Adipose tissue (tissue), 3 donors: ENCODE measurements at regions not wholly inside any gene's neighbourhood (a gene's known extent, or its start where the extent isn't known, plus 50 kb on each side); places are given as distances from the start of the nearest gene placed in this dataset.

Experiments used
- H3K27ac ChIP-seq: one replicate; pipeline ENCODE4 v1.5.1; 2013; ENCODE audit warnings: low read depth, low read length
- WGBS, 3 donors: extraction: QIAGEN DNeasy Blood & Tissue Kit; methylation state at CpG; one replicate each; pipeline ENCODE4 v1.1.7; 2013; 5-methylcytosine and 5-hydroxymethylcytosine counted together
- donor health status: healthy with polysubstance abuse.
- donor health status: Bipolar disorder and iron deficiency.
- donor health status: healthy.

DNA sequence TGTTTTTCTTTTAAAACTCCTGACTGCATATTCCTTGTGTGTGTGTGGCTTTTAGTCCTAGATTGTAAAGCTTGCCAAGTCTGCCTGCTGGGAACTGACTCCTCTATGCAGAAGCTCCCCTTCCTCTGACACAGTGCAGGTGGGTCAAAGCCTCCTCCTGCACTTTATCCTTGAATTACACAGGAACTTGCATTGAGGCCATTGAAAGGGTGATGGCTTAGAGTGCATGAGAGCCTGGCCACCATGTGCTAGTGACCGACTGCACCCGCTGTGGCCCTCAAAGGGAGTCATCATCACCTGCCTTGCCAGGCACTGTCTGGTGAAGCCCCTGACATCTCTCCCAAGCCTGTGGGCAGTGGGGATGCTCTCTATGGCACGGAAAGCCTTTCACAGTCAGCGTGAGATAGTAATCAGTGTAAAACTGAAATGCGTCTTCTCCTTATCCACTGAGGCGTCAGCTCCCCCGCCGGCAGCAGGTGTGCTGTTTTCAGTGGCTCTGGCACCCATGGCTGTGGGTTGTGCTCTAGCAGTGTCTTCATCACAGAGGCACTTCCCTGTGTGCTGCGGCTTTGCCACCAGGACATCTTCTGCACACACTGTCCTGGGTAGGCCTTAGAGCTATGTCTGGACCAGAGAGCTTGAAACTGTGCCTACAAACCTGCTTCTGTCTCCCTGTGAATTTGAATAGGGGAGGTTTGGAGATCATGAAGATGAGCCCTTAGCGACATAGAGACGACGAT is 87.9 kb downstream of the THBS2 start:
- no peak overlapping the region for H3K27ac ChIP-seq
- 80 to 90% (median 86%) methylated on average over 12 of the region's 12 CpGs for WGBS, 3 donors

DNA sequence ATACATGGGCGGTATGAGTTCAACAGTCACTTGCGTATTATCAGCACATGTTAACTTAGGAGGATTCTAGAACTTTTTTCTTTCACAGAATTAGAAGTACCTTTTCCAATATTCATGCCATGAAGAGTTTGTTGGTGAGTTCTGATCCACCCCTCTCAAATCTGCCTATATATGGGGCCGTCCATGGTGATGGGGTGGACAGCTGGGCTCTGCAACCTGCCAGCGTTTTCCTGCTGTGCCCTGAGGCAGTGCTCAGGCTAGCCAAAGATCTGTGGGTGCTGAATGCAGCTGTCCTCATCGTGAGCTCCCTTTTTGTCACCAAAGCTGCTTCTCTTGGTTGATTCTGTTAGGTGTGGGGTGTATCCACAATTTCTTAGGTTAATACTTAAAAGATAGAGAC is 88.7 kb downstream of the THBS2 start:
- WGBS, 3 donors, result 75 to 93% (median 90%) methylated on average over 5 of the region's 5 CpGs
- no peak overlapping the region for H3K27ac ChIP-seq

- H3K27ac ChIP-seq, result no peak overlapping the region
- WGBS, 3 donors, result 92 to 95% (median 92%) methylated on average over 5 of the region's 5 CpGs
Observed at GRCh38 chr6:169164451-169164850, 89.2 kb downstream of the THBS2 start.

DNA sequence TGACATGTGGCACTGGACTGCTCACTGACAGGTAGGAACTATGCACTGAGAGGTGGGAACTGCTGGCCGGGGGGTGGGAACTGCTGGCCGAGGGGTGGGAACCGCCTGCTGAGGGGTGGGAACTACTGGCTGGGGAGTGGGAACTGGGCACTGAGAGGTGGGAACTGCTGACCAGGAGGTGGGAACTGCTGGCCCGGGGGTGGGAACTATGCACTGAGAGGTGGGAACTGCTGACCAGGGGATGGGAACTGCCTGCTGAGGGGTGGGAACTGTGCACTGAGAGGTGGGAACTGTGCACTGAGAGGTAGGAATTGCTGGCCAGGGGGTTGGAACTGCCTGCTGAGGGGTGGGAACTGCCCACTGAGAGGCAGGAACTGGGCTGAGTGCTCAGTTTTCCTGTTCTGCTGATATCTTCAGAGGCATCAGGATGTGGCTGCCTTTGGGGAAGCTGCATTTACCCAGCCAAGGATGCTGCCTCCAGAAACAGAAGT is 90.2 kb downstream of the THBS2 start:
- 71 to 84% (median 83%) methylated on average over 4 of the region's 4 CpGs for WGBS, 3 donors
- no peak overlapping the region for H3K27ac ChIP-seq

DNA sequence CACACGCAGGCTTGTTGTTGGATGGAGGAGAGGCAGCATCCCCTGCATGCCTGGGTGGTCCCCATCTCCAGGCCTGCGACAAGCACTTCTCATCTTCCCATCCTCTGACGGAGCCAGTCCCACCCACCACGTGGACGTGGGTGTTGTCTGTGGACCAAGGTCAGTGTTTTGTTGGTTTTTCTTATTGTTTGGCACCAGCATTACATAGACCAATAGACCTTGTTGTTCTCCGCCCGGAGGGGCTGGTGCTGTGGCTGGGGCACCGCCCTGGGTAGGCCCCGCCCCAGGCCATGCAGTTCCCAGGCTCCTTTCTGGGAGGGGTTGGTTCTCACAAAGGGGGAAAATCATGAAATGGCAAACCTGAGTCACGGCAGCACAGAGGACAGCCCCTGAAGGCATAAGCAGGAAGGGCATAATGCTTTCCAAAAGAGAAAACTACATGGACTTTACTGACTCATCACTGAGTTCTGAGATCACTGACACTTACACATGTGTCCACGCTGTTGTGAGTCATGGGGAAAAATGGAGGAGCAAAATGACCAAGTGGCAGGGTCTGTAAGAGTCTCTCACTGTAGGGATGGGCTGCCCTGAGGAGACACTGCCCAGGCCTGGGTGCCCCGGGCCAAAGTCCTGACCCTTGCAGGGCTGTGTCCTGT is 90.8 kb downstream of the THBS2 start:
- no peak overlapping the region for H3K27ac ChIP-seq
- WGBS, 3 donors, result 71 to 81% (median 71%) methylated on average over 12 of the region's 12 CpGs

DNA sequence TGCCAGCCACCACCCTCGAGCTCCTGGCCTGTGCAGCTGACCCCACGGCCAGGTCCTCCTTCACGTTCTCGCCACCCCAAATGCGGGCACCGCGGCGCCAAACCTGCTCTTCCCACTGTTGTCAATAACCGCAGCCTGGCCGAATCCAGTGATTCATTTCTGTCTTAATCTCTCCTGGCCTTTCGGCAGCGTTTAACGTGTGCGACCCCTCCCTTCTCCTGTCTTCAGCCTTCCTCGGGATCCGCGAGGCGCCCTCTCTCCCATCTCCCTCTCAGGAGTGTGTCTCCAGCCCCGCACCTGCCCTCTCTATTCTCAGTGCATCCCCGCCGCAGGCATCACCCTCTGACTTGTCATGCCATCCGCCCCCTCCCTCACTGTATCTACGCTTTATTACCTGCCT is 91.4 kb downstream of the THBS2 start:
- H3K27ac ChIP-seq, result no peak overlapping the region
- 87 to 95% (median 95%) methylated on average over 23 of the region's 23 CpGs for WGBS, 3 donors

GRCh38 chr6:169161572-169162167 is 92.0 kb downstream of the THBS2 start:
- WGBS, 3 donors, result 74 to 94% (median 88%) methylated on average over 13 of the region's 13 CpGs
- no peak overlapping the region for H3K27ac ChIP-seq

DNA sequence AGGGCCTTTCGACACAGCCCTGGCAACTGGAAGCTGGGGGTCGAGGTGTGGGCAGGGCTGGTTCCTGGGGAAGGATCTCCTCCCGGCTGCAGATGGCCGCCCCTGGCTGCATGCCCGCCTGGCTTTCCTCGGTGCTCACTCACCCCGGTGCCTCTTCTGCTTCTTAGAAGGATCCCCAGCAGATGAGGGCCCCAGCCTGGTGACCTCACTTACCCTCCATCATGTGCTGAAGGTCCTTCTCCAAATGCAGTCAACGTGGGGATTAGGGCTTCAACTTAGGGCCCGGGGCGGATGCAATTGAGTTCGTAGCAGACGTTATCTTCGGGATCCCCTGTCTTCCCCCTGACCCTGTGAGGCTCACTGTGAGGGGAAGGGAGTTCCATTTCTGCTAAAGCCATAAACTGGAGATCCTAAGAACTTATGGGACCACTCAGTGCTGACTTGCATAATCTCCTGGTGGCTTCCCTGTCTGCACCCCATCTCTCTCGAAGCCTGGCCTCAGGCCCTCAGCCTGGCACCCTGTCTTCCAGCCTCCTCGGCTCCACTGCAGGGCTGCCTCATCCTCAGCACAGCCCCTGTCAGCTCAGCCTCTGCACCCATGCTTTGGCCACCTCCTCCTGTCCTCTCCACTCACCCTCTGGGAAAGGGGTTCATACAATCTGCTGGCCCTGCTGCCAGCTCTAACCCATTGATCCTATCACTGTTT is 92.6 kb downstream of the THBS2 start:
- 77 to 82% (median 78%) methylated on average over 15 of the region's 15 CpGs for WGBS, 3 donors
- no peak overlapping the region for H3K27ac ChIP-seq

GRCh38 chr6:169160091-169160854 is 93.4 kb downstream of the THBS2 start:
- no peak overlapping the region for H3K27ac ChIP-seq
- 75 to 90% (median 82%) methylated on average over 20 to 22 of the region's 22 CpGs for WGBS, 3 donors

GRCh38 chr6:169159331-169159730 is 94.3 kb downstream of the THBS2 start:
- 89 to 96% (median 89%) methylated on average over 15 of the region's 15 CpGs for WGBS, 3 donors
- no peak overlapping the region for H3K27ac ChIP-seq

- H3K27ac ChIP-seq, result no peak overlapping the region
- WGBS, 3 donors, result 70 to 85% (median 83%) methylated on average over 10 of the region's 10 CpGs
Observed at GRCh38 chr6:169158691-169159090, 95.0 kb downstream of the THBS2 start.

- no peak overlapping the region for H3K27ac ChIP-seq
- 19 to 28% (median 26%) methylated on average over 10 of the region's 10 CpGs for WGBS, 3 donors
Observed at GRCh38 chr6:169158174-169158573, 95.5 kb downstream of the THBS2 start.

DNA sequence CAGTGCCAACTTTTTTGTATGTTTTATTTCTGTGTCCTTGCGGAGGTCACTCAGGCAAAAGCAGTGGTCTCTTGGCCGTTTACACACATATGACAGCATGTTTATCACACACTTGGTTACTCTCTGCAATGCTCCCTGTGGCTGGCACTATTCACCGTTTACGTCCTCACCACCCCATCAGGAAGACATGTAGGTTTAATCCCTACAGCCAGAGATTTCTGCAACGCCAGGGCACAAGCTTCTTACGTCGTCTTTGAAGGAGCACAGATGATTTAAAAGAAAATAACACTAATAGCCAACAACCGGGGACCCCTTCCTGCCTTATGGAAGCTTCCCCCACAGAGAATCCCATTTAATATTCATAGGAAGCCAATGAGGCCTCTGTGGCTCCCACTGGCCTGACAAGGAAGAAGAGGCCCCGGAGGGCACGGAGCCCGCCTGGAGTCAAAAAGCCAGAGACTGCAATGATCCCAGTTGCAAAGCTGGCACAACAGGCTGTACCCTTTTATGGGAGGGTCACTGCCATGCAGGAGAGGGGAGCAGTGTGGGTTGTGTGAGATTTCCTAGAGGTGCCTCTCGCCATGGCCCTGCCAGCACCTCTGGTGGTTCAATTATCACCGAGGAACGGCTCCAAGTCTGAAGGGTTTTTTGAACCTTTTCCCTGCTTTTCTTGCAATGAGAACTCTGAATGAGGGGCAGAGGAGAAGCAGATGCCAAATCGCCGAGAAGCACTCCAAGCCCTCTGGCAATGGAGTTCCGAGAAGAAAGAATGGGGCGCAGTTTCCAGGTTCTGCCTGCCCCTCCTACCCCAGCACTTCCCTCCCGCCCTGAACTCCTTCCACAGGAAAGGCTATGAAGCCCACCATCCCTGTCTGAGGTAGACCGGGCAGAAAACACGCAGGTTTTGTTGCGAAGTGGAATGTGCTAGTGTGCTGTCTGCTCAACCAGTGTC is 96.2 kb downstream of the THBS2 start:
- WGBS, 3 donors, result 65 to 70% (median 69%) methylated on average over 22 of the region's 22 CpGs
- H3K27ac ChIP-seq, result no peak overlapping the region

DNA sequence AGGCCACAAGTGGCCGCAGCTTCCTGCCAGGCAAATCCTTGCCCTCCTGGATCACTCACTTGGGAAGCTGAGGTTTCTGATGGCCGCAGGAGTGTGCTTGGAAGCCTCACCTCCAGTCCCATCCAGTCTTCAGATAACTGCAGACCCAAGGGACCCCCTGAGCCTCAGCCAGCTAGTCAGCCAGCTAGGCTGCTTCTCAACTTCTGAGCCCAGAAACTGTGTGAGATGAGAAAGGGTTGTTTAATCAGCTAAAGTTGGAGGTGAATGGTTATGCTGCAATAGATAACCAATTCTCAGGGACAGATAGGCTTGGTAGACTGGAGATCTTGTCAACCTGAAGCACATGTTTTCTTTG is 96.9 kb downstream of the THBS2 start:
- 78 to 80% (median 79%) methylated on average over 2 of the region's 2 CpGs for WGBS, 3 donors
- no peak overlapping the region for H3K27ac ChIP-seq

GRCh38 chr6:169156108-169156792 is 97.4 kb downstream of the THBS2 start:
- H3K27ac ChIP-seq, result no peak overlapping the region
- 74 to 86% (median 81%) methylated on average over 17 of the region's 17 CpGs for WGBS, 3 donors

GRCh38 chr6:169155481-169155880 is 98.2 kb downstream of the THBS2 start:
- 85 to 96% (median 96%) methylated on average over 7 of the region's 7 CpGs for WGBS, 3 donors
- H3K27ac ChIP-seq, result no peak overlapping the region

DNA sequence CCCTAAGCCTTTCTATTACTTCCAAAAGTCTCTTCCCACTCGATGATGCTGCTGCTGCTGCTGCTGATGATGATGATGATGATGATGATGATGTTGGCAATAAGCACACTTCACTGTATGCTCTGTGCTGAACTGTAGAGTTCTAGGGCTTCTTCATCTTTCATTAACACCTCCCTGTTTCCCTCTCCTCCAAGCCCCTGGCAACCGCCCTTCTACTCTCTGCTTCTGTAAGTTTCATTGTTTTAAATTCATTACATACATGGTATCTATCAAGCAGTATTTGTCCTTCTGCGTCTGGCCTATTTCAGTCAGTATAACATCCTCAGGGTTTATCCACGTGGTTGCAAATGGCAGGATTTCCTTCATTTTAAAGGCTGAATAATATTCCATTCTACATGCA is 100.2 kb downstream of the THBS2 start:
- H3K27ac ChIP-seq, result no peak overlapping the region
- 74 to 91% (median 89%) methylated on average over 4 of the region's 4 CpGs for WGBS, 3 donors
